HUES48 (cell line): ENCODE measurements at regions not wholly inside any gene's neighbourhood (a gene's known extent, or its start where the extent isn't known, plus 50 kb on each side); places are given as distances from the start of the nearest gene placed in this dataset.

Source experiments
- H3K27ac ChIP-seq: one replicate; pipeline ENCODE4 v1.7.0; 2013; ENCODE audit warnings: low read depth, low read length, inconsistent platforms
- H3K27me3 ChIP-seq: 2 replicates; pipeline ENCODE4 v1.6.1; 2013; ENCODE audit warnings: mild to moderate bottlenecking, low read length; ENCODE audit not compliant: control insufficient read depth, insufficient read depth
- H3K36me3 ChIP-seq: 2 replicates; pipeline ENCODE4 v1.6.1; 2013; ENCODE audit warnings: low read length; ENCODE audit not compliant: control insufficient read depth, insufficient read depth
- H3K4me1 ChIP-seq: 2 replicates; pipeline ENCODE4 v1.6.1; 2013; ENCODE audit warnings: mild to moderate bottlenecking, low read length; ENCODE audit not compliant: control insufficient read depth, insufficient read depth
- H3K4me3 ChIP-seq: 2 replicates; pipeline ENCODE4 v1.5.1; 2013; ENCODE audit warnings: mild to moderate bottlenecking, low read depth, low read length
- H3K9ac ChIP-seq: 2 replicates; pipeline ENCODE4 v1.6.1; 2013; ENCODE audit warnings: mild to moderate bottlenecking, low read depth, low read length, moderate library complexity
- H3K9me3 ChIP-seq: 2 replicates; pipeline ENCODE4 v1.6.1; 2013; ENCODE audit warnings: low read length; ENCODE audit not compliant: control insufficient read depth, insufficient read depth

GRCh38 chr9:72471096-72471495, 50.3 kb upstream of the TMC1 start:
- Histone ChIP-seq H3K4me3 (no peak overlapping the region), H3K27ac (no peak overlapping the region), H3K4me1 (no peaks in the 10 kb centered on the region), H3K36me3 (no peaks in the 10 kb centered on the region), H3K9ac (no peak overlapping the region), H3K9me3 (no peaks in the 10 kb centered on the region), H3K27me3 (no peaks in the 10 kb centered on the region)

- H3K4me1 ChIP-seq = no peaks in the 10 kb centered on the region
- no peaks in the 10 kb centered on the region for H3K9me3 ChIP-seq
- H3K27ac ChIP-seq = no peak overlapping the region
- no peak overlapping the region for H3K9ac ChIP-seq
- H3K4me3 ChIP-seq = no peak overlapping the region
- H3K36me3 ChIP-seq = no peaks in the 10 kb centered on the region
- H3K27me3 ChIP-seq = no peaks in the 10 kb centered on the region
Observed at GRCh38 chr9:72467766-72468738, 53.4 kb upstream of the TMC1 start.

GRCh38 chr9:72465593-72465984, 55.8 kb upstream of the TMC1 start:
- no peak overlapping the region for H3K4me3 ChIP-seq
- H3K4me1 ChIP-seq = no peaks in the 10 kb centered on the region
- H3K9me3 ChIP-seq = no peaks in the 10 kb centered on the region
- no peak overlapping the region for H3K9ac ChIP-seq
- H3K27ac ChIP-seq = no peak overlapping the region
- H3K27me3 ChIP-seq = no peaks in the 10 kb centered on the region
- no peaks in the 10 kb centered on the region for H3K36me3 ChIP-seq

- H3K4me3 ChIP-seq = no peak overlapping the region
- no peak overlapping the region for H3K9ac ChIP-seq
- no peaks in the 10 kb centered on the region for H3K36me3 ChIP-seq
- no peak overlapping the region for H3K27ac ChIP-seq
- H3K27me3 ChIP-seq = no peaks in the 10 kb centered on the region
- no peaks in the 10 kb centered on the region for H3K9me3 ChIP-seq
- no peaks in the 10 kb centered on the region for H3K4me1 ChIP-seq
Observed at GRCh38 chr9:72464857-72465592, 56.4 kb upstream of the TMC1 start.

- no peak overlapping the region for H3K4me3 ChIP-seq
- no peak overlapping the region for H3K9ac ChIP-seq
- H3K27me3 ChIP-seq = no peaks in the 10 kb centered on the region
- H3K4me1 ChIP-seq = peaks cover 9% of the 10 kb centered on the region
- H3K27ac ChIP-seq = no peak overlapping the region
- no peaks in the 10 kb centered on the region for H3K9me3 ChIP-seq
- no peaks in the 10 kb centered on the region for H3K36me3 ChIP-seq
Observed at GRCh38 chr9:72462340-72462739, 59.1 kb upstream of the TMC1 start.

- H3K9ac ChIP-seq = no peak overlapping the region
- H3K4me1 ChIP-seq = peaks cover 13% of the 10 kb centered on the region
- no peaks in the 10 kb centered on the region for H3K27me3 ChIP-seq
- H3K36me3 ChIP-seq = no peaks in the 10 kb centered on the region
- H3K9me3 ChIP-seq = no peaks in the 10 kb centered on the region
- no peak overlapping the region for H3K27ac ChIP-seq
- H3K4me3 ChIP-seq = no peak overlapping the region
Observed at GRCh38 chr9:72460342-72461312, 60.8 kb upstream of the TMC1 start.

- H3K4me3 ChIP-seq = no peak overlapping the region
- peaks cover 25% of the 10 kb centered on the region for H3K4me1 ChIP-seq
- H3K27ac ChIP-seq = no peak overlapping the region
- no peaks in the 10 kb centered on the region for H3K27me3 ChIP-seq
- H3K36me3 ChIP-seq = no peaks in the 10 kb centered on the region
- H3K9me3 ChIP-seq = no peaks in the 10 kb centered on the region
- H3K9ac ChIP-seq = no peak overlapping the region
Observed at GRCh38 chr9:72459308-72459707, 62.1 kb upstream of the TMC1 start.

- Histone ChIP-seq H3K4me3 (no peak overlapping the region), H3K4me1 (peaks cover 31% of the 10 kb centered on the region), H3K9ac (no peak overlapping the region), H3K27ac (no peak overlapping the region), H3K36me3 (no peaks in the 10 kb centered on the region), H3K9me3 (no peaks in the 10 kb centered on the region), H3K27me3 (no peaks in the 10 kb centered on the region)
Observed at GRCh38 chr9:72458153-72458552, 63.3 kb upstream of the TMC1 start.

GRCh38 chr9:72457366-72457765, 64.0 kb upstream of the TMC1 start:
- Histone ChIP-seq H3K27me3 (no peaks in the 10 kb centered on the region), H3K9ac (no peak overlapping the region), H3K36me3 (no peaks in the 10 kb centered on the region), H3K4me1 (peaks cover 31% of the 10 kb centered on the region), H3K27ac (no peak overlapping the region), H3K4me3 (no peak overlapping the region), H3K9me3 (no peaks in the 10 kb centered on the region)

- no peaks in the 10 kb centered on the region for H3K9me3 ChIP-seq
- H3K36me3 ChIP-seq = no peaks in the 10 kb centered on the region
- peak overlapping the region; percentile 94 for H3K27ac ChIP-seq
- no peaks in the 10 kb centered on the region for H3K27me3 ChIP-seq
- peak overlapping the region; percentile 42; the same call in 1 of the 2 replicates for H3K9ac ChIP-seq
- peak overlapping the region; percentile 35; the same call in 1 of the 2 replicates for H3K4me3 ChIP-seq
- H3K4me1 ChIP-seq = peaks cover 31% of the 10 kb centered on the region
Observed at GRCh38 chr9:72454871-72455491, 66.4 kb upstream of the TMC1 start.
